ENCODE measurements at regions not wholly inside any gene's neighbourhood (a gene's known extent, or its start where the extent isn't known, plus 50 kb on each side); places are given as distances from the start of the nearest gene placed in this dataset.

DNA sequence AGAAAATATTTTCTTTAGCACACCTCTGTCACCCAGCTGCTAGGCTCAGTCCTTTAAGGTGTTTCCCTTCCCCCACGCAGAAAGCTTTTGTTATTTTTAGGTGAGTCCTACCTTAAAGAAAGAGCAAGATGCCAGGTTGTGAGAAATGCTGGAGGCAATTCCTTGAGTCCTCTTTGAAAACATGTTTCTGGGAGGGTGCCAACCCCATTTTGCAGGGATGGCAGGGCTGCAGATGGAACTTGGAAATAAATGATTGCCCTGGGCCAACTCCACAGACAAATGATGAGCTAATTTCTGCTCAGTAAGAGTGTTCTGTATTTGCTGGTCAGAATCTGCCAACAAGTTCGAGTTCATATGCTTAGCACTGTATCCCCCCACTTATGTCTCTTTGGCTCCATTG is 119.2 kb upstream of the RAB3GAP2 start:
- TF ChIP-seq, protein P1, sequence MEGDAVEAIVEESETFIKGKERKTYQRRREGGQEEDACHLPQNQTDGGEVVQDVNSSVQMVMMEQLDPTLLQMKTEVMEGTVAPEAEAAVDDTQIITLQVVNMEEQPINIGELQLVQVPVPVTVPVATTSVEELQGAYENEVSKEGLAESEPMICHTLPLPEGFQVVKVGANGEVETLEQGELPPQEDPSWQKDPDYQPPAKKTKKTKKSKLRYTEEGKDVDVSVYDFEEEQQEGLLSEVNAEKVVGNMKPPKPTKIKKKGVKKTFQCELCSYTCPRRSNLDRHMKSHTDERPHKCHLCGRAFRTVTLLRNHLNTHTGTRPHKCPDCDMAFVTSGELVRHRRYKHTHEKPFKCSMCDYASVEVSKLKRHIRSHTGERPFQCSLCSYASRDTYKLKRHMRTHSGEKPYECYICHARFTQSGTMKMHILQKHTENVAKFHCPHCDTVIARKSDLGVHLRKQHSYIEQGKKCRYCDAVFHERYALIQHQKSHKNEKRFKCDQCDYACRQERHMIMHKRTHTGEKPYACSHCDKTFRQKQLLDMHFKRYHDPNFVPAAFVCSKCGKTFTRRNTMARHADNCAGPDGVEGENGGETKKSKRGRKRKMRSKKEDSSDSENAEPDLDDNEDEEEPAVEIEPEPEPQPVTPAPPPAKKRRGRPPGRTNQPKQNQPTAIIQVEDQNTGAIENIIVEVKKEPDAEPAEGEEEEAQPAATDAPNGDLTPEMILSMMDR (IDR thresholded peaks at IDR 0.05) = no peak
- TF ChIP-seq POLR2A (IDR thresholded peaks at IDR 0.05) = no peak

All from esophagus squamous epithelium (tissue), 4 donors.